Gastroesophageal sphincter (tissue), 4 donors: ENCODE measurements at regions not wholly inside any gene's neighbourhood (a gene's known extent, or its start where the extent isn't known, plus 50 kb on each side); places are given as distances from the start of the nearest gene placed in this dataset.

Experiments used
- ATAC-seq: fragments of 150-250 bp; one replicate; pipeline ENCODE4 v1.9.1; 2016; ENCODE audit warnings: mild to moderate bottlenecking, moderate library complexity
- H3K27ac ChIP-seq, 4 donors: fragments of 200-600 bp; sonication (generic) in 3 of 4; 1 replicate in 3 of 4; 2 replicates in 1 of 4; pipeline ENCODE4 v1.5.1; 2016 to 2019
- H3K27me3 ChIP-seq: fragments of 200-600 bp; sonication (generic); one replicate; pipeline ENCODE4 v1.5.1; 2019
- H3K36me3 ChIP-seq, 2 donors: fragments of 200-600 bp; sonication (generic); one replicate each; pipeline ENCODE4 v1.5.1; 2019; ENCODE audit warnings: control low read depth in 1 of 2
- H3K4me1 ChIP-seq, 3 donors: fragments of 200-600 bp; sonication (generic); 1 replicate in 2 of 3; 2 replicates in 1 of 3; pipeline ENCODE4 v1.5.1; 2016 to 2019; ENCODE audit warnings: control low read depth in 2 of 3
- H3K4me3 ChIP-seq, 2 donors: fragments of 200-600 bp; sonication (generic); one replicate each; pipeline ENCODE4 v1.5.1; 2019; ENCODE audit warnings: mild to moderate bottlenecking in 1 of 2, moderate library complexity in 1 of 2
- H3K9me3 ChIP-seq, 3 donors: fragments of 200-600 bp; sonication (generic); one replicate each; pipeline ENCODE4 v1.5.1; 2017 to 2019; ENCODE audit warnings: control low read depth in 2 of 3
- CTCF ChIP-seq, 4 experiments: fragments of 200-600 bp in 2 of 4; fragments of 450-650 bp in 2 of 4; sonication (generic) in 1 of 4; IDR thresholded peaks; one replicate each; pipeline ENCODE4 v1.5.1; 2017 to 2019; ENCODE audit warnings: antibody characterized with exemption in 4 of 4, mild to moderate bottlenecking in 2 of 4, moderate library complexity in 2 of 4
- EP300 ChIP-seq: sonication (generic); formaldehyde crosslinking; IDR thresholded peaks from one replicate; pipeline ENCODE4 v1.6.1; 2017; ENCODE audit warnings: antibody characterized with exemption, mild to moderate bottlenecking
- POLR2A ChIP-seq, 2 donors: fragments of 450-650 bp; IDR thresholded peaks; one replicate each; pipeline ENCODE4 v1.6.1; 2017; ENCODE audit warnings: antibody characterized with exemption in 2 of 2, mild to moderate bottlenecking in 2 of 2, moderate library complexity in 1 of 2
- POLR2AphosphoS5 ChIP-seq: sonication (generic); formaldehyde crosslinking; IDR thresholded peaks from one replicate; pipeline ENCODE4 v1.6.1; 2017; ENCODE audit warnings: antibody characterized with exemption
- WGBS, 2 donors: methylation state at CpG; one replicate each; pipeline ENCODE4 v1.1.5; 2018; ENCODE audit warnings: low coverage in 1 of 2; 5-methylcytosine and 5-hydroxymethylcytosine counted together

- H3K9me3 ChIP-seq, result no peaks in the 10 kb centered on the region
- peaks cover 4% of the 10 kb centered on the region for H3K27me3 ChIP-seq
- no peaks in the 10 kb centered on the region for H3K4me1 ChIP-seq
- H3K27ac ChIP-seq, result no peak overlapping the region
- 50% methylated on average over 3 of the region's 7 CpGs; no CpG with 5 or more reads in 1 of the 2 donors for WGBS, 2 donors
- TF ChIP-seq EP300 (no peak), POLR2A (IDR thresholded peaks at IDR 0.05) (no peak), CTCF (IDR thresholded peaks at IDR 0.05) (no peak), POLR2AphosphoS5 (no peak)
- H3K4me3 ChIP-seq, result no peak overlapping the region
- ATAC-seq, result no peak
- no peaks in the 10 kb centered on the region for H3K36me3 ChIP-seq
Observed at GRCh38 chr4:77220828-77221613, 64.0 kb downstream of the CCNG2 start.

- no peak for ATAC-seq
- 25% methylated on average over 2 of the region's 2 CpGs; no CpG with 5 or more reads in 1 of the 2 donors for WGBS, 2 donors
- Histone ChIP-seq H3K27me3 (peaks cover 4% of the 10 kb centered on the region), H3K9me3 (peaks cover 0 to 31% (median 0%) of the 10 kb centered on the region in 3 donors), H3K4me3 (no peak overlapping the region), H3K4me1 (no peaks in the 10 kb centered on the region), H3K36me3 (no peaks in the 10 kb centered on the region), H3K27ac (no peak overlapping the region)
- TF ChIP-seq CTCF (IDR thresholded peaks at IDR 0.05) (no peak), POLR2A (IDR thresholded peaks at IDR 0.05) (no peak), POLR2AphosphoS5 (no peak), EP300 (no peak)
Observed at GRCh38 chr4:77225022-77225421, 68.0 kb downstream of the CCNG2 start.

GRCh38 chr4:77226939-77227705, 70.1 kb downstream of the CCNG2 start:
- no peaks in the 10 kb centered on the region for H3K36me3 ChIP-seq
- no peak for ATAC-seq
- peaks cover 0 to 31% (median 0%) of the 10 kb centered on the region in 3 donors for H3K9me3 ChIP-seq
- peaks cover 4% of the 10 kb centered on the region for H3K27me3 ChIP-seq
- no peak overlapping the region for H3K27ac ChIP-seq
- TF ChIP-seq CTCF (IDR thresholded peaks at IDR 0.05) (no peak), POLR2A (IDR thresholded peaks at IDR 0.05) (no peak), POLR2AphosphoS5 (no peak), EP300 (no peak)
- no peak overlapping the region for H3K4me3 ChIP-seq
- no peaks in the 10 kb centered on the region for H3K4me1 ChIP-seq
- no CpG with 5 or more reads among the region's 2 CpGs for whole genome bisulfite sequencing, 2 donors

GRCh38 chr4:77229433-77229832, 72.4 kb downstream of the CCNG2 start:
- no peak overlapping the region for H3K4me3 ChIP-seq
- ATAC-seq, result no peak
- no peak for TF ChIP-seq POLR2A (IDR thresholded peaks at IDR 0.05)
- no peak for TF ChIP-seq EP300
- TF ChIP-seq CTCF (IDR thresholded peaks at IDR 0.05), result no peak
- H3K9me3 ChIP-seq, result peaks cover 0 to 31% (median 0%) of the 10 kb centered on the region in 3 donors
- 81 to 88% methylated on average over 1 to 2 of the region's 2 CpGs for WGBS, 2 donors
- H3K36me3 ChIP-seq, result no peaks in the 10 kb centered on the region
- peaks cover 5% of the 10 kb centered on the region for H3K27me3 ChIP-seq
- H3K4me1 ChIP-seq, result no peaks in the 10 kb centered on the region
- H3K27ac ChIP-seq, result no peak overlapping the region
